ENCODE measurements at regions not wholly inside any gene's neighbourhood (a gene's known extent, or its start where the extent isn't known, plus 50 kb on each side); places are given as distances from the start of the nearest gene placed in this dataset.

- H3K4me3 ChIP-seq (ENCODE audit: low read depth, low read length): no peak overlapping the region
- no peak for TF ChIP-seq CTCF (IDR thresholded peaks at IDR 0.05; ENCODE audit: low read depth, low read length)
- TF ChIP-seq MYC (IDR thresholded peaks at IDR 0.05; ENCODE audit: low read depth, low read length): no peak
- no peak for TF ChIP-seq POLR2A (IDR thresholded peaks at IDR 0.05; ENCODE audit: extremely low read depth, insufficient read length)
- TF ChIP-seq MAX (IDR thresholded peaks at IDR 0.05; ENCODE audit: low read depth, low read length): no peak
- DNase-seq (ENCODE audit: low read depth): no peak
Observed at GRCh38 chr7:72492461-72493065, 80.4 kb upstream of the CALN1 start.

GRCh38 chr7:72490301-72490700, 78.2 kb upstream of the CALN1 start:
- no peak overlapping the region for H3K4me3 ChIP-seq (ENCODE audit: low read depth, low read length)
- TF ChIP-seq CTCF (IDR thresholded peaks at IDR 0.05; ENCODE audit: low read depth, low read length): no peak
- TF ChIP-seq MYC (IDR thresholded peaks at IDR 0.05; ENCODE audit: low read depth, low read length): no peak
- TF ChIP-seq MAX (IDR thresholded peaks at IDR 0.05; ENCODE audit: low read depth, low read length): no peak
- no peak for TF ChIP-seq POLR2A (IDR thresholded peaks at IDR 0.05; ENCODE audit: extremely low read depth, insufficient read length)
- DNase-seq (ENCODE audit: low read depth): no peak

- TF ChIP-seq MYC (IDR thresholded peaks at IDR 0.05; ENCODE audit: low read depth, low read length): no peak
- TF ChIP-seq CTCF (IDR thresholded peaks at IDR 0.05; ENCODE audit: low read depth, low read length): no peak
- TF ChIP-seq MAX (IDR thresholded peaks at IDR 0.05; ENCODE audit: low read depth, low read length): no peak
- no peak for TF ChIP-seq POLR2A (IDR thresholded peaks at IDR 0.05; ENCODE audit: extremely low read depth, insufficient read length)
- no peak for DNase-seq (ENCODE audit: low read depth)
- H3K4me3 ChIP-seq (ENCODE audit: low read depth, low read length): no peak overlapping the region
Observed at GRCh38 chr7:72481934-72482333, 69.8 kb upstream of the CALN1 start.

GRCh38 chr7:72476608-72477305, 64.6 kb upstream of the CALN1 start:
- TF ChIP-seq MAX (IDR thresholded peaks at IDR 0.05; ENCODE audit: low read depth, low read length) (no peak), CTCF (IDR thresholded peaks at IDR 0.05; ENCODE audit: low read depth, low read length) (no peak), POLR2A (IDR thresholded peaks at IDR 0.05; ENCODE audit: extremely low read depth, insufficient read length) (no peak), MYC (IDR thresholded peaks at IDR 0.05; ENCODE audit: low read depth, low read length) (no peak)
- DNase-seq (ENCODE audit: low read depth): no peak
- no peak overlapping the region for H3K4me3 ChIP-seq (ENCODE audit: low read depth, low read length)

- DNase-seq (ENCODE audit: low read depth): no peak
- H3K4me3 ChIP-seq (ENCODE audit: low read depth, low read length): no peak overlapping the region
- TF ChIP-seq MYC (IDR thresholded peaks at IDR 0.05; ENCODE audit: low read depth, low read length) (no peak), MAX (IDR thresholded peaks at IDR 0.05; ENCODE audit: low read depth, low read length) (no peak), POLR2A (IDR thresholded peaks at IDR 0.05; ENCODE audit: extremely low read depth, insufficient read length) (no peak), CTCF (IDR thresholded peaks at IDR 0.05; ENCODE audit: low read depth, low read length) (no peak)
Observed at GRCh38 chr7:72467237-72467636, 55.1 kb upstream of the CALN1 start.
